DOHH2 (cell line): ENCODE measurements at regions not wholly inside any gene's neighbourhood (a gene's known extent, or its start where the extent isn't known, plus 50 kb on each side); places are given as distances from the start of the nearest gene placed in this dataset.

Experiments
- H3F3A ChIP-seq: fragments of 200-600 bp; sonication (generic), shearing (Covaris generic); 2 replicates; pipeline ENCODE4 v1.6.0; 2016; ENCODE audit warnings: antibody characterized with exemption, mild to moderate bottlenecking; ENCODE audit not compliant: control insufficient read depth, insufficient read depth
- H3K27ac ChIP-seq: fragments of 200-600 bp; sonication (generic); 2 replicates; pipeline ENCODE4 v1.5.1; 2014; ENCODE audit warnings: low read depth, mild to moderate bottlenecking, low read length, moderate library complexity
- H3K27me3 ChIP-seq: fragments of 200-600 bp; sonication (generic); 2 replicates; pipeline ENCODE4 v1.6.1; 2014; ENCODE audit warnings: mild to moderate bottlenecking, low read length, mixed read lengths; ENCODE audit not compliant: control insufficient read depth
- H3K36me3 ChIP-seq: fragments of 200-600 bp; sonication (generic); 2 replicates; pipeline ENCODE4 v1.6.1; 2014; ENCODE audit warnings: mild to moderate bottlenecking, low read length, moderate library complexity, mixed read lengths; ENCODE audit not compliant: control insufficient read depth
- H3K4me1 ChIP-seq: fragments of 200-600 bp; sonication (generic); 2 replicates; pipeline ENCODE4 v1.6.1; 2014; ENCODE audit warnings: mild to moderate bottlenecking, low read length, mixed read lengths; ENCODE audit not compliant: control insufficient read depth
- H3K4me2 ChIP-seq: fragments of 200-600 bp; sonication (generic); 2 replicates; pipeline ENCODE4 v1.6.0; 2014; ENCODE audit warnings: mild to moderate bottlenecking, low read length, moderate library complexity
- H3K4me3 ChIP-seq: fragments of 200-600 bp; sonication (generic); 2 replicates; pipeline ENCODE4 v1.5.1; 2014; ENCODE audit warnings: mild to moderate bottlenecking, low read length, mixed read lengths
- H3K79me2 ChIP-seq: fragments of 200-600 bp; sonication (generic); 2 replicates; pipeline ENCODE4 v1.6.1; 2014; ENCODE audit warnings: mild to moderate bottlenecking, low read length, mixed read lengths; ENCODE audit not compliant: control insufficient read depth
- H3K9me2 ChIP-seq: fragments of 200-600 bp; sonication (generic); replicated peaks from 2 replicates; pipeline ENCODE4 v1.6.1; 2014; ENCODE audit warnings: mild to moderate bottlenecking, low read length, mixed read lengths; ENCODE audit not compliant: control insufficient read depth
- H3K9me3 ChIP-seq: fragments of 200-600 bp; sonication (generic); 2 replicates; pipeline ENCODE4 v1.6.1; 2014; ENCODE audit warnings: antibody characterized with exemption, low read length, mixed read lengths; ENCODE audit not compliant: control insufficient read depth, insufficient read depth
- H4K20me1 ChIP-seq: fragments of 200-600 bp; sonication (generic); 2 replicates; pipeline ENCODE4 v1.6.0; 2014; ENCODE audit warnings: low read depth, mild to moderate bottlenecking, antibody characterized with exemption, low read length, moderate library complexity; ENCODE audit not compliant: control insufficient read depth, insufficient read depth
- EZH2phosphoT487 ChIP-seq: fragments of 200-600 bp; sonication (generic); IDR thresholded peaks from 2 replicates; pipeline ENCODE4 v1.6.1; 2017; ENCODE audit warnings: borderline replicate concordance, mild to moderate bottlenecking, antibody characterized with exemption, low read length, moderate library complexity, mixed read lengths
- TF ChIP-seq, protein P1 (sequence below): fragments of 200-600 bp; sonication (generic); IDR thresholded peaks from one replicate; pipeline ENCODE4 v1.5.1; 2014; ENCODE audit warnings: antibody characterized with exemption, mild to moderate bottlenecking, low read depth, low read length; ENCODE audit not compliant: poor library complexity, severe bottlenecking

- Histone ChIP-seq H3K9me3 (no peaks in the 10 kb centered on the region), H3K4me3 (no peak overlapping the region), H3K27me3 (no peaks in the 10 kb centered on the region), H3K4me2 (no peak overlapping the region), H3F3A (no peaks in the 10 kb centered on the region), H3K36me3 (no peaks in the 10 kb centered on the region), H3K79me2 (no peaks in the 10 kb centered on the region), H3K4me1 (no peaks in the 10 kb centered on the region), H3K27ac (no peak overlapping the region), H4K20me1 (no peaks in the 10 kb centered on the region), H3K9me2 (no peaks in the 10 kb centered on the region)
- TF ChIP-seq, protein P1, sequence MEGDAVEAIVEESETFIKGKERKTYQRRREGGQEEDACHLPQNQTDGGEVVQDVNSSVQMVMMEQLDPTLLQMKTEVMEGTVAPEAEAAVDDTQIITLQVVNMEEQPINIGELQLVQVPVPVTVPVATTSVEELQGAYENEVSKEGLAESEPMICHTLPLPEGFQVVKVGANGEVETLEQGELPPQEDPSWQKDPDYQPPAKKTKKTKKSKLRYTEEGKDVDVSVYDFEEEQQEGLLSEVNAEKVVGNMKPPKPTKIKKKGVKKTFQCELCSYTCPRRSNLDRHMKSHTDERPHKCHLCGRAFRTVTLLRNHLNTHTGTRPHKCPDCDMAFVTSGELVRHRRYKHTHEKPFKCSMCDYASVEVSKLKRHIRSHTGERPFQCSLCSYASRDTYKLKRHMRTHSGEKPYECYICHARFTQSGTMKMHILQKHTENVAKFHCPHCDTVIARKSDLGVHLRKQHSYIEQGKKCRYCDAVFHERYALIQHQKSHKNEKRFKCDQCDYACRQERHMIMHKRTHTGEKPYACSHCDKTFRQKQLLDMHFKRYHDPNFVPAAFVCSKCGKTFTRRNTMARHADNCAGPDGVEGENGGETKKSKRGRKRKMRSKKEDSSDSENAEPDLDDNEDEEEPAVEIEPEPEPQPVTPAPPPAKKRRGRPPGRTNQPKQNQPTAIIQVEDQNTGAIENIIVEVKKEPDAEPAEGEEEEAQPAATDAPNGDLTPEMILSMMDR: no peak
- TF ChIP-seq EZH2phosphoT487: no peak
Measured at GRCh38 chr2:138116456-138116855, 152.2 kb downstream of the HNMT start.

DNA sequence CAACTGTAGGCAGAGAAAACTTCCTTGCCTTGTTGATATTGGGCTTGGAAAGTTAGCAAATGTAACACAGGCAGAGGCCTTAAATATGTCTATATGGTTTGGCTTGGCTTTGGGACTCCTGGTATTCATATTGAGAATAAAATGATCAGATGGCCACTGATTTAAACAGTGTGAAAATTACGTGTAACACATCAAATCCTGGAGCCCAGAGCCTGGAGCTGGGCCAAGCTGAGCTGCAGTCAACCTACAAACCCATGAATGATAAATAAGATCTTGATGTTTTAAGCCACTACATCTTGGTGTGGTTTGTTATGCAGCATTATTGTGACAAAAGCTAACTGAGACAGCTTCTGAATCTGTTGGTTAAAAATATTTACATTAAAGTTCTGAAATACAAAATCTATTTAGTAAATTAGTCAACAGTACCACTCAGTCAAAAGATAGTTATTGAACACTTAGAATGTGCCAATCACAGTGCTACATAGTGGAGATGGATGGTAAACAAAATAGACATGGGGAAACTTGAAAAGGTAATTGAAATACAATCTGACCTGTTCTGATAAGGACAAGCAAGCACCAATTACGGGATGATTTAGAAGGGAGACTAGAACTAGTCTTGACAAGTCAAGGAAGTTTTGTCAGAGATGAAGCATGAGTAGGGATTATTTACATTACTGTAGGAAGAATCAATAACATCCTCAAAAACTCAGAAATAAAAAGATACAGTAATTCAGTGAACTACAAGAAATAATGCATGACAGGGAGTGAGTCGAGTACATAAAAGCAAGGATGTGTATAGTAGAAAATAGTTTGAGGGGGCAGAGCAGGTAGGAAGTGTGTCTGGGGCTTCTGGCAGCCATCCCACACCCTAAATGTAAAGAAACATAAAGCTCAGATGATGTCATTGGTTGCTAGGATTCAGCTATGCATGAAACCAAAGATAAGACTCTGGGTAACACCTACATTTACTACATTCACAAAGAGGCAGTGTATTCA is 157.7 kb downstream of the HNMT start:
- H3K4me3 ChIP-seq: no peak overlapping the region
- no peaks in the 10 kb centered on the region for H3K9me2 ChIP-seq
- H3F3A ChIP-seq: no peaks in the 10 kb centered on the region
- H3K36me3 ChIP-seq: no peaks in the 10 kb centered on the region
- TF ChIP-seq EZH2phosphoT487: no peak
- TF ChIP-seq, protein P1: no peak
- H4K20me1 ChIP-seq: no peaks in the 10 kb centered on the region
- no peak overlapping the region for H3K4me2 ChIP-seq
- no peaks in the 10 kb centered on the region for H3K4me1 ChIP-seq
- H3K27ac ChIP-seq: no peak overlapping the region
- H3K27me3 ChIP-seq: no peaks in the 10 kb centered on the region
- H3K9me3 ChIP-seq: no peaks in the 10 kb centered on the region
- H3K79me2 ChIP-seq: no peaks in the 10 kb centered on the region

GRCh38 chr2:138122891-138123290 is 158.6 kb downstream of the HNMT start:
- Histone ChIP-seq H3K27me3 (no peaks in the 10 kb centered on the region), H3K27ac (no peak overlapping the region), H3K36me3 (no peaks in the 10 kb centered on the region), H3K4me3 (no peak overlapping the region), H3K79me2 (no peaks in the 10 kb centered on the region), H3K9me2 (no peaks in the 10 kb centered on the region), H3K9me3 (no peaks in the 10 kb centered on the region), H3F3A (no peaks in the 10 kb centered on the region), H3K4me2 (no peak overlapping the region), H3K4me1 (no peaks in the 10 kb centered on the region), H4K20me1 (no peaks in the 10 kb centered on the region)
- TF ChIP-seq, protein P1: no peak
- TF ChIP-seq EZH2phosphoT487: no peak
